Sigmoid colon (tissue), 6 donors: ENCODE measurements at regions not wholly inside any gene's neighbourhood (a gene's known extent, or its start where the extent isn't known, plus 50 kb on each side); places are given as distances from the start of the nearest gene placed in this dataset.
A peak's percentile ranks its signal among the peaks of the same experiment; 100 is the strongest.

Source experiments
- DNase-seq: peaks from one replicate; pipeline ENCODE4 v3.0.0-alpha.2; 2019
- H3K27ac ChIP-seq, 4 donors: fragments of 200-600 bp; sonication (generic); one replicate each; pipeline ENCODE4 v1.5.1; 2016 to 2019; ENCODE audit warnings: mild to moderate bottlenecking in 1 of 4
- H3K27me3 ChIP-seq, 3 donors: fragments of 200-600 bp; sonication (generic); one replicate each; pipeline ENCODE4 v1.5.1; 2019; ENCODE audit warnings: mild to moderate bottlenecking in 1 of 3
- H3K36me3 ChIP-seq, 4 donors: fragments of 200-600 bp; sonication (generic); one replicate each; pipeline ENCODE4 v1.5.1; 2016 to 2019
- H3K4me1 ChIP-seq, 4 donors: fragments of 200-600 bp; sonication (generic); one replicate each; pipeline ENCODE4 v1.5.1; 2017 to 2019
- H3K4me3 ChIP-seq, 4 donors: fragments of 200-600 bp; sonication (generic); one replicate each; pipeline ENCODE4 v1.5.1; 2017 to 2019; ENCODE audit warnings: mild to moderate bottlenecking in 2 of 4, moderate library complexity in 1 of 4
- H3K9me3 ChIP-seq, 4 donors: fragments of 200-600 bp in 3 of 4; sonication (generic) in 3 of 4; one replicate each; pipeline versions ENCODE4 v1.5.1 to v1.6.1; 2013 to 2019
- EP300 ChIP-seq, 4 donors: sonication (generic); formaldehyde crosslinking; IDR thresholded peaks; one replicate each; pipeline ENCODE4 v1.6.1; 2017; ENCODE audit warnings: antibody characterized with exemption in 4 of 4
- POLR2A ChIP-seq, 2 donors: fragments of 450-650 bp; IDR thresholded peaks; one replicate each; pipeline ENCODE4 v1.6.1; 2016; ENCODE audit warnings: antibody characterized with exemption in 2 of 2, mild to moderate bottlenecking in 2 of 2, moderate library complexity in 2 of 2
- POLR2AphosphoS5 ChIP-seq, 4 donors: sonication (generic); formaldehyde crosslinking; IDR thresholded peaks; one replicate each; pipeline ENCODE4 v1.6.1; 2017; ENCODE audit warnings: antibody characterized with exemption in 4 of 4
- WGBS, 2 donors: extraction: QIAGEN DNeasy Blood & Tissue Kit; methylation state at CpG; one replicate each; pipeline ENCODE4 v1.1.7; 2013; 5-methylcytosine and 5-hydroxymethylcytosine counted together
- intact Hi-C: fragments of 100-400 bp; cut with DNase I; formaldehyde crosslinking; loops from one replicate; pipeline ENCODE4 v1.15.1; 2023
- TF ChIP-seq, protein P1 (sequence below), 4 experiments: fragments of 450-650 bp in 3 of 4; fragments of 200-600 bp in 1 of 4; IDR thresholded peaks; one replicate each; pipeline ENCODE4 v1.5.1; 2016 to 2019; ENCODE audit warnings: antibody characterized with exemption in 4 of 4, mild to moderate bottlenecking in 3 of 4, moderate library complexity in 2 of 4
- donor health status: healthy with polysubstance abuse.
- donor health status: healthy.

DNA sequence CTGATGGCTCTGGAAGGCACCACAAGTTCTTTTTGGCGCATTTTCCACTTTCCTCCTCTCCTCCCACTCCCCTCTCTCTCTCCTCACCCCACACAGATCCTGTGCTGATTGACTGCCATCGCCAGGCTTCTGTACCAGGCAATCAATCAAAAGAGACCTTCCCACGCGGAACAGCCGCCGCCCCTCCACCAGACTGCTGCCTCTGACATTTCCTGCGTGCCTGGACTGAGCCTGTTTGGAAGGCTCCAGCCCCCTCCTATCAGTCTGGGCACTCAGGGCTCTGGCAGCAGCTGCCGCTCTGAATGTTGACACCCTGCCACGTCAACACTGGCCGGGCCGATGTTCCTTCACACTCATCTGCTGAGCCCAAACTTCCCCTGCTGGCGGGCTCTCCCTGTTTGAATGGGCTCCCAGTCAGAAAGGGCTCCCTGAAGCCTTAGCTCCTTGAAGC, 467.7 kb downstream of the EPHA4 start:
- no peak for DNase-seq
- intact Hi-C loops = no loop called here
- Histone ChIP-seq H3K4me3 (no peak overlapping the region), H3K27ac (peak overlapping the region in 1 of 4 donors; percentile 30), H3K27me3 (no peaks in the 10 kb centered on the region), H3K4me1 (no peaks in the 10 kb centered on the region), H3K36me3 (no peaks in the 10 kb centered on the region), H3K9me3 (no peaks in the 10 kb centered on the region)
- WGBS, 2 donors = 49 to 77% methylated on average over 12 of the region's 12 CpGs
- no peak for TF ChIP-seq POLR2AphosphoS5 (IDR thresholded peaks at IDR 0.05)
- TF ChIP-seq EP300 (IDR thresholded peaks at IDR 0.05) = no peak
- TF ChIP-seq, protein P1, sequence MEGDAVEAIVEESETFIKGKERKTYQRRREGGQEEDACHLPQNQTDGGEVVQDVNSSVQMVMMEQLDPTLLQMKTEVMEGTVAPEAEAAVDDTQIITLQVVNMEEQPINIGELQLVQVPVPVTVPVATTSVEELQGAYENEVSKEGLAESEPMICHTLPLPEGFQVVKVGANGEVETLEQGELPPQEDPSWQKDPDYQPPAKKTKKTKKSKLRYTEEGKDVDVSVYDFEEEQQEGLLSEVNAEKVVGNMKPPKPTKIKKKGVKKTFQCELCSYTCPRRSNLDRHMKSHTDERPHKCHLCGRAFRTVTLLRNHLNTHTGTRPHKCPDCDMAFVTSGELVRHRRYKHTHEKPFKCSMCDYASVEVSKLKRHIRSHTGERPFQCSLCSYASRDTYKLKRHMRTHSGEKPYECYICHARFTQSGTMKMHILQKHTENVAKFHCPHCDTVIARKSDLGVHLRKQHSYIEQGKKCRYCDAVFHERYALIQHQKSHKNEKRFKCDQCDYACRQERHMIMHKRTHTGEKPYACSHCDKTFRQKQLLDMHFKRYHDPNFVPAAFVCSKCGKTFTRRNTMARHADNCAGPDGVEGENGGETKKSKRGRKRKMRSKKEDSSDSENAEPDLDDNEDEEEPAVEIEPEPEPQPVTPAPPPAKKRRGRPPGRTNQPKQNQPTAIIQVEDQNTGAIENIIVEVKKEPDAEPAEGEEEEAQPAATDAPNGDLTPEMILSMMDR (IDR thresholded peaks at IDR 0.05) = no peak
- no peak for TF ChIP-seq POLR2A (IDR thresholded peaks at IDR 0.05)

DNA sequence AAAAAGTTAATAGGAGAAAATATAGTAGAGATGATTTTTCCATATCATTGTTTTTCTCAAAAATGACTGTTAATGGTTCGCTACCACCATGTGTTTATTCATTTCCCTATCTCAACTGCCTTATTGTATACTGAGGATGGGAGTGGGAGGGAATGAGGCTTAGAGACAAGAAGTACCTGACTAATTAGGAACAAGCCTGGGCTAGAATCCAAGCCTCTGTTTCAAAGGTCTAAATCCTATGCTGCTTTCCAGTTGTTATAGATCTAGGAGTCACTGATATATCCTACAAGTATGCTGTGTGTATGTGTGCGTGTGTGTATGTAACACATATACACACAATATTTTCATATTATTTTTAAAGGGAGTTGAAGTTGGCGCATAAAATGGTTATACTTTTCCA, 465.9 kb downstream of the EPHA4 start:
- Histone ChIP-seq H3K9me3 (no peaks in the 10 kb centered on the region), H3K27me3 (no peaks in the 10 kb centered on the region), H3K4me3 (no peak overlapping the region), H3K4me1 (no peaks in the 10 kb centered on the region), H3K36me3 (no peaks in the 10 kb centered on the region), H3K27ac (no peak overlapping the region)
- DNase-seq = no peak
- intact Hi-C loops = no loop called here
- 67 to 92% methylated on average over 3 of the region's 3 CpGs for WGBS, 2 donors
- TF ChIP-seq POLR2AphosphoS5 (IDR thresholded peaks at IDR 0.05) (no peak), POLR2A (IDR thresholded peaks at IDR 0.05) (no peak), EP300 (IDR thresholded peaks at IDR 0.05) (no peak)
- TF ChIP-seq, protein P1 (IDR thresholded peaks at IDR 0.05) = no peak

DNA sequence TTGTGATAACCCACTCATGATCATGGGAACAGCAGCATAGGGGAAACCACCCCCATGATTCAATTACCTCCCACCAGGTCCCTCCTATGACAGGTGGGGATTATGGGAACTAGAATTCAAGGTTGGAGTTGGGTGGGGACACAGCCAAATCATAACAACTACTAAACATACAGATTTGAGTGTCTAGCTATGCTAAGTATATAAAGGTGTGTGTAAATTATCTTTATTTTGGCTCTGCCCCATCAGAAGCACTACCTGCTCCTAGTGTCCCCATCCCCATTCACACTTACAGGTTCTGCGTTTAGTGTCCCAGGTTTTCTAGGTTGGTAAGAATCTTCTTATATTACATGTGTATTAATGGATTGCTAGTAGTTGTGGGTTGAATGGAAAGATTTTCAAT, 464.7 kb downstream of the EPHA4 start:
- no peaks in the 10 kb centered on the region for H3K4me1 ChIP-seq
- TF ChIP-seq EP300 (IDR thresholded peaks at IDR 0.05) (no peak), POLR2AphosphoS5 (IDR thresholded peaks at IDR 0.05) (no peak), POLR2A (IDR thresholded peaks at IDR 0.05) (no peak)
- TF ChIP-seq, protein P1 (IDR thresholded peaks at IDR 0.05) = no peak
- intact Hi-C loops = no loop called here
- H3K4me3 ChIP-seq = no peak overlapping the region
- 31 to 70% methylated on average over 1 of the region's 1 CpG for WGBS, 2 donors
- no peak for DNase-seq
- H3K27me3 ChIP-seq = no peaks in the 10 kb centered on the region
- H3K9me3 ChIP-seq = no peaks in the 10 kb centered on the region
- no peaks in the 10 kb centered on the region for H3K36me3 ChIP-seq
- H3K27ac ChIP-seq = no peak overlapping the region

DNA sequence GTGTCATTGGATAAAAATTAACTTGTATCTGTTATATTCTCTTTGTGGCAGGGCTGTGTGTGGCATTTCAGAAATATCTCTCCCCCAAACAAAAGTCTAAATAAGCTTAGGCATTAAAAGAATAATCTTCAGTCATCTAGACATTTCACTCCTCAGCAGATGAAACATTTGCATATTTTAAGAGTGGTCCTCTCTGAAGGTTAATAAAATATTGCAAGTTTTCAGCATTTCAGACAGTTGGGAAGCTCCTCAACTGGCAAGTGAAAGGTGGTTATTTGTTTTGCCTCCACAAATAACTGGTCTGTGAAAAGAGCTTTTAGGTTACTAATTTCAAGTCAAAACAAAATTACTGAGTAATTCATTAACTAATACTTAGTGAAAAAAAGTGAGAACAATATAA, 462.6 kb downstream of the EPHA4 start:
- Histone ChIP-seq H3K4me3 (no peak overlapping the region), H3K27ac (no peak overlapping the region), H3K9me3 (no peaks in the 10 kb centered on the region), H3K36me3 (no peaks in the 10 kb centered on the region), H3K27me3 (no peaks in the 10 kb centered on the region), H3K4me1 (no peaks in the 10 kb centered on the region)
- TF ChIP-seq POLR2AphosphoS5 (IDR thresholded peaks at IDR 0.05) (no peak), EP300 (IDR thresholded peaks at IDR 0.05) (no peak), POLR2A (IDR thresholded peaks at IDR 0.05) (no peak)
- TF ChIP-seq, protein P1 (IDR thresholded peaks at IDR 0.05) = no peak
- intact Hi-C loops = no loop called here
- DNase-seq = no peak

GRCh38 chr2:221111739-221112138, 460.4 kb downstream of the EPHA4 start:
- 88 to 92% methylated on average over 4 of the region's 4 CpGs for WGBS, 2 donors
- Histone ChIP-seq H3K27ac (no peak overlapping the region), H3K36me3 (no peaks in the 10 kb centered on the region), H3K4me1 (no peaks in the 10 kb centered on the region), H3K4me3 (no peak overlapping the region), H3K9me3 (no peaks in the 10 kb centered on the region), H3K27me3 (no peaks in the 10 kb centered on the region)
- no peak for DNase-seq
- TF ChIP-seq POLR2AphosphoS5 (IDR thresholded peaks at IDR 0.05) (no peak), EP300 (IDR thresholded peaks at IDR 0.05) (no peak), POLR2A (IDR thresholded peaks at IDR 0.05) (no peak)
- TF ChIP-seq, protein P1 (IDR thresholded peaks at IDR 0.05) = no peak
- intact Hi-C loops = no loop called here
